OCI-LY3 (cell line): ENCODE measurements at regions not wholly inside any gene's neighbourhood (a gene's known extent, or its start where the extent isn't known, plus 50 kb on each side); places are given as distances from the start of the nearest gene placed in this dataset.
A peak's percentile ranks its signal among the peaks of the same experiment; 100 is the strongest.
"Not testable (repeated sequence)": the region's sequence is repeated elsewhere in the genome, so short reads cannot be mapped to it uniquely, and the experiment has no call there.

Source experiments
- H2AFZ ChIP-seq: fragments of 200-600, 300-600 bp; shearing (Covaris generic); 2 replicates; pipeline ENCODE4 v1.6.0; 2014; ENCODE audit warnings: antibody characterized with exemption, low read depth, low read length
- H3K27ac ChIP-seq: fragments of 200-600, 300-600 bp; sonication (generic); 2 replicates; pipeline ENCODE4 v1.5.1; 2014; ENCODE audit warnings: mild to moderate bottlenecking, low read length, moderate library complexity, mixed read lengths
- H3K27me3 ChIP-seq: fragments of 200-600, 300-600 bp; sonication (generic); 2 replicates; pipeline ENCODE4 v1.6.1; 2014; ENCODE audit warnings: low read depth, low read length, mixed read lengths
- H3K36me3 ChIP-seq: fragments of 200-600, 300-600 bp; sonication (generic); replicated peaks from 2 replicates; pipeline ENCODE3; 2014; ENCODE audit warnings: low read depth, low read length, mixed read lengths
- H3K4me1 ChIP-seq: fragments of 300-600, 200-600 bp; sonication (generic); 2 replicates; pipeline ENCODE4 v1.6.1; 2014; ENCODE audit warnings: low read length, mixed read lengths
- H3K4me2 ChIP-seq: fragments of 200-600, 300-600 bp; sonication (generic); 2 replicates; pipeline ENCODE4 v1.6.1; 2014; ENCODE audit warnings: low read length, mixed read lengths
- H3K4me3 ChIP-seq: fragments of 300-600, 200-600 bp; sonication (generic); 2 replicates; pipeline ENCODE4 v1.5.1; 2014; ENCODE audit warnings: antibody characterized with exemption, mild to moderate bottlenecking, low read length, moderate library complexity
- H3K79me2 ChIP-seq: fragments of 300-600, 200-600 bp; shearing (Covaris generic); 2 replicates; pipeline ENCODE4 v1.6.1; 2014; ENCODE audit warnings: mild to moderate bottlenecking, low read length, mixed read lengths
- H3K9ac ChIP-seq: fragments of 300-600, 200-600 bp; shearing (Covaris generic); 2 replicates; pipeline ENCODE4 v1.6.0; 2014; ENCODE audit warnings: mild to moderate bottlenecking, low read length, moderate library complexity
- H3K9me3 ChIP-seq: fragments of 200-600, 300-600 bp; shearing (Covaris generic); 2 replicates; pipeline ENCODE4 v1.6.1; 2014; ENCODE audit warnings: low read length, mixed read lengths; ENCODE audit not compliant: insufficient read depth
- H4K20me1 ChIP-seq: fragments of 200-600, 300-600 bp; sonication (generic); 2 replicates; pipeline ENCODE4 v1.6.1; 2016; ENCODE audit warnings: low read length, mixed read lengths; ENCODE audit not compliant: insufficient read depth
- CTCF ChIP-seq: fragments of 200-600, 300-600 bp; sonication (generic); IDR thresholded peaks from 2 replicates; pipeline ENCODE4 v1.5.1; 2014; ENCODE audit warnings: antibody characterized with exemption, low read length, low read depth
- EZH2phosphoT487 ChIP-seq: fragments of 200-600 bp; shearing (Covaris generic); IDR thresholded peaks from 2 replicates; pipeline ENCODE4 v1.6.1; 2018; ENCODE audit warnings: antibody characterized with exemption, mixed run types, low read depth

- H3K4me1 ChIP-seq = peaks cover 15% of the 10 kb centered on the region
- no peaks in the 10 kb centered on the region for H3K36me3 ChIP-seq
- H3K4me3 ChIP-seq = no peak overlapping the region
- H3K9ac ChIP-seq = no peak overlapping the region
- H3K27me3 ChIP-seq = no peaks in the 10 kb centered on the region
- TF ChIP-seq CTCF (peak; percentile 53), EZH2phosphoT487 (no peak)
- H3K27ac ChIP-seq = no peak overlapping the region
- H3K79me2 ChIP-seq = no peaks in the 10 kb centered on the region
- no peaks in the 10 kb centered on the region for H3K9me3 ChIP-seq
- no peak overlapping the region; the same call in 1 of the 2 replicates for H2AFZ ChIP-seq
- H4K20me1 ChIP-seq = no peaks in the 10 kb centered on the region
- H3K4me2 ChIP-seq = peak overlapping the region; percentile 7; the same call in 1 of the 2 replicates
Observed at GRCh38 chrX:115912372-115912897, 258.1 kb upstream of the AGTR2 start.

DNA sequence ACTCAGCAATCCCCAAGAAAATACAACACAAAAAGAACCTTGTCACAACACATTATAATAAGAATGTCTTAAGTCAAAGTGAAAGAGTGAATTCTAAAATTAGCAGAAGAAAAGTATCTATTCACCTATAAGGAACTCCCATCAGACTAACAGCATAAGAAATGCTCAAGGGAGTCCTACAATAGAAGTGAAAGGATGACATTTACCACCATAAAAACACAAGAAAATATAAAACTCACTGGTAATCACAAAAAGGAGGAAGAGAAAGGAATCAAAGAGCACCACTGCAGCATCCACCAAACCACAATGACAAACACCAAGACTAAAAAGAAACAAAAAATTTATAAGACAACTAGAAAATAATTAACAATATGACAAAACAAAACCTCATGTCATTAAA lies 257.0 kb upstream of the AGTR2 start:
- Histone ChIP-seq H3K79me2 (no peaks in the 10 kb centered on the region), H3K4me2 (no peak overlapping the region), H3K9ac (no peak overlapping the region)

DNA sequence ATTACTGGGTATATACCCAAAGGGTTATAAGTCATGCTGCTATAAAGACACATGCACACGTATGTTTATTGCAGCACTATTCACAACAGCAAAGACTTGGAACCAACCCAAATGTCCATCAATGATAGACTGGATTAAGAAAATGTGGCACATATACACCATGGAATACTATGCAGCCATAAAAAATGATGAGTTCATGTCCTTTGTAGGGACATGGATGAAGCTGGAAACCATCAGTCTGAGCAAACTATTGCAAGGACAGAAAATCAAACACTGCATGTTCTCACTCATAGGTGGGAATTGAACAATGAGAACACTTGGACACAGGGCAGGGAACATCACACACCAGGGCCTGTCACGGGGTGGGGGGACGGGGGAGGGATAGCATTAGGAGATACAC lies 254.9 kb upstream of the AGTR2 start:
- H3K9ac ChIP-seq, H3K27ac ChIP-seq, H3K36me3 ChIP-seq, H3K79me2 ChIP-seq, H3K4me3 ChIP-seq, H3K4me2 ChIP-seq, H3K27me3 ChIP-seq, H2AFZ ChIP-seq, H3K9me3 ChIP-seq, H4K20me1 ChIP-seq: not testable (repeated sequence)
- peaks cover 15% of the 10 kb centered on the region for H3K4me1 ChIP-seq

More for the DNA sequence above, 257.0 kb upstream of the AGTR2 start:
- H4K20me1 ChIP-seq = no peaks in the 10 kb centered on the region
- no peak overlapping the region for H3K27ac ChIP-seq
- no peak for TF ChIP-seq CTCF
- no peak for TF ChIP-seq EZH2phosphoT487
- no peaks in the 10 kb centered on the region for H3K27me3 ChIP-seq
- no peak overlapping the region for H3K4me3 ChIP-seq
- no peak overlapping the region for H2AFZ ChIP-seq
- no peaks in the 10 kb centered on the region for H3K9me3 ChIP-seq
- peaks cover 15% of the 10 kb centered on the region for H3K4me1 ChIP-seq
- H3K36me3 ChIP-seq = no peaks in the 10 kb centered on the region

DNA sequence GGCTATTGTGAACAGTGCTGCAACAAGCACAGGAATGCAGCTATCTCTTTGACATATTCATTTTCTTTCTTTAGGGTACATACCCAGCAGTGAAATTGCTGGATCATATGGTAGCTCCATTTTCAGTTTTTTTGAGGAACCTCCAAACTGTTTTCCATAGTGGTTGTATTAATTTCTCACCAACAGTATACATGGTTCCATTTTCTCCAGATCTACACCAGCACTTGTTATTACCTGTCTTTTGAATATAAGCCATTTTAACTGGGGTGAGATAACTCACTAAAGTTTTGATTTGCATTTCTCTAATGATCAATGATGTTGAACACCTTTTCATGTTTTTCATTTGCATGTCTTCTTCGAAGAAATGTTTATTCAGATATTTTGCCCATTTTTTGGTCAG lies 241.1 kb upstream of the AGTR2 start:
- Histone ChIP-seq H3K36me3 (no peaks in the 10 kb centered on the region), H4K20me1 (no peaks in the 10 kb centered on the region), H3K4me3 (no peak overlapping the region), H3K79me2 (no peaks in the 10 kb centered on the region), H3K4me1 (no peaks in the 10 kb centered on the region), H2AFZ (no peak overlapping the region), H3K27ac (no peak overlapping the region), H3K27me3 (no peaks in the 10 kb centered on the region), H3K9ac (no peak overlapping the region), H3K9me3 (no peaks in the 10 kb centered on the region), H3K4me2 (no peak overlapping the region)
- TF ChIP-seq CTCF = no peak
- TF ChIP-seq EZH2phosphoT487 = no peak

DNA sequence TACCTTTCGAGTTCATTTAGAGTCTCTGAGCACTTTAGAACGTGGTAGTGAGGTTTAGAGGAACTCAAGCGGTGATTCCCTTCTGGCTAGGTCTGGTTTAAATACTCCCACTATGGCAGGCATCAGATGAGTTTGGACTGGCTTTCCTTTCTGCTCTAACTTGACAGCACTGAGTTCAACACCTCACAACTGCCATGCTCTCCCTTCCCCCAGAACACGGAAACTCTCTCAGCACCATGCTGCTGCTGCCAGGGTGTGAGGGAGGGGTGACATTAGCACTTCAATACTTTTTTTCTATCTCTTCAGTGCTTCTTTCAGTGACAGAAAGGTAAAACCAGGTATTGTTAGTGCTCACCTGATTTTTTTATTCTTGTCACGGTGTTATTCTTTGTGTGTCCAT lies 234.5 kb upstream of the AGTR2 start:
- no peak overlapping the region for H2AFZ ChIP-seq
- H3K9me3 ChIP-seq = no peaks in the 10 kb centered on the region
- no peaks in the 10 kb centered on the region for H3K27me3 ChIP-seq
- TF ChIP-seq CTCF (no peak), EZH2phosphoT487 (no peak)
- no peaks in the 10 kb centered on the region for H4K20me1 ChIP-seq
- no peak overlapping the region for H3K4me3 ChIP-seq
- no peaks in the 10 kb centered on the region for H3K79me2 ChIP-seq
- H3K9ac ChIP-seq = no peak overlapping the region
- H3K4me2 ChIP-seq = no peak overlapping the region
- peaks cover 27% of the 10 kb centered on the region for H3K4me1 ChIP-seq
- H3K27ac ChIP-seq = no peak overlapping the region
- no peaks in the 10 kb centered on the region for H3K36me3 ChIP-seq
